ENCODE measurements at regions not wholly inside any gene's neighbourhood (a gene's known extent, or its start where the extent isn't known, plus 50 kb on each side); places are given as distances from the start of the nearest gene placed in this dataset.
"Not testable (repeated sequence)": the region's sequence is repeated elsewhere in the genome, so short reads cannot be mapped to it uniquely, and the experiment has no call there.

- DNase-seq, result no peak
Observed at GRCh38 chr2:228378696-228379425, 197.4 kb upstream of the SPHKAP start.

GRCh38 chr2:228378233-228378632 is 196.7 kb upstream of the SPHKAP start:
- no peak for DNase-seq

GRCh38 chr2:228377533-228377932 is 196.0 kb upstream of the SPHKAP start:
- DNase-seq, result no peak

- DNase-seq, result no peak
Observed at GRCh38 chr2:228374741-228375140, 193.3 kb upstream of the SPHKAP start.

- DNase-seq, result no peak
Observed at GRCh38 chr2:228373191-228373590, 191.7 kb upstream of the SPHKAP start.

- DNase-seq, result no peak
Observed at GRCh38 chr2:228372212-228372611, 190.7 kb upstream of the SPHKAP start.

- no peak for DNase-seq
Observed at GRCh38 chr2:228369400-228370031, 188.0 kb upstream of the SPHKAP start.

GRCh38 chr2:228367356-228367755 is 185.9 kb upstream of the SPHKAP start:
- DNase-seq, result no peak

- no peak for DNase-seq
Observed at GRCh38 chr2:228359473-228359872, 178.0 kb upstream of the SPHKAP start.

- DNase-seq, result no peak
Observed at GRCh38 chr2:228355897-228356296, 174.4 kb upstream of the SPHKAP start.

GRCh38 chr2:228352980-228353379 is 171.5 kb upstream of the SPHKAP start:
- DNase-seq, result not testable (repeated sequence)

- no peak for DNase-seq
Observed at GRCh38 chr2:228352048-228352447, 170.6 kb upstream of the SPHKAP start.

GRCh38 chr2:228348516-228349064 is 167.1 kb upstream of the SPHKAP start:
- DNase-seq, result no peak

- DNase-seq, result no peak
Observed at GRCh38 chr2:228344531-228344930, 163.0 kb upstream of the SPHKAP start.

- no peak for DNase-seq
Observed at GRCh38 chr2:228339525-228339924, 158.0 kb upstream of the SPHKAP start.

GRCh38 chr2:228334180-228334579 is 152.7 kb upstream of the SPHKAP start:
- DNase-seq, result no peak

GRCh38 chr2:228329282-228329681 is 147.8 kb upstream of the SPHKAP start:
- DNase-seq, result no peak

- DNase-seq, result no peak
Observed at GRCh38 chr2:228321015-228321414, 139.5 kb upstream of the SPHKAP start.

GRCh38 chr2:228318218-228318617 is 136.7 kb upstream of the SPHKAP start:
- peak; percentile 2 for DNase-seq

- DNase-seq, result no peak
Observed at GRCh38 chr2:228312172-228312571, 130.7 kb upstream of the SPHKAP start.

GRCh38 chr2:228303960-228304359 is 122.5 kb upstream of the SPHKAP start:
- DNase-seq, result no peak

GRCh38 chr2:228283491-228284171 is 102.1 kb upstream of the SPHKAP start:
- no peak for DNase-seq

- no peak for DNase-seq
Observed at GRCh38 chr2:228282376-228282775, 100.9 kb upstream of the SPHKAP start.

- DNase-seq, result no peak
Observed at GRCh38 chr2:228273159-228273558, 91.7 kb upstream of the SPHKAP start.
